UCSD-AML1 (cell line): ENCODE measurements at regions not wholly inside any gene's neighbourhood (a gene's known extent, or its start where the extent isn't known, plus 50 kb on each side); places are given as distances from the start of the nearest gene placed in this dataset.
"Not testable (repeated sequence)": the region's sequence is repeated elsewhere in the genome, so short reads cannot be mapped to it uniquely, and the experiment has no call there.

Experiments used
- DNase-seq: peaks from one replicate; lab custom pipeline; 2025; ENCODE audit not compliant: unreplicated experiment; lab: John Stamatoyannopoulos, UW

DNA sequence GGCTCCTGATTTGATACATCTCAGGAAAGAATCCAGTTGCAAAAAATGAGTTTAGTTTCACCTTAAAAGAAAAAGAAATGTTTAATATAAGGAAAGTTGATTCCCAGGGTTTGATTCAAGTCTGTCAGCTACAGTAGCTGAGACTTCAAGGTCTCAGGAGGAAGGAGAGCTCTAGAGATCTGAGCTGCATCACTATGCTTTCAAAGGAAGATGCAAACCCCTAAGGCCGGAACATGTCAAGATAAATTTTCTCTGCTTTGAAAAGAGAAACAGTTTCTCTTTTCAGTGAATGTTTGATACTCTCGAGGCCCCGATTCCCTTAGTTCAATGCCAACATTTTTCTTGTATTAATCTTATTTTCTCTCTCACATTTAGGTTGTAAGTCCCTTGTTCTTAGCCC is 128.6 kb downstream of the RGPD3 start:
- no peak for DNase-seq

DNA sequence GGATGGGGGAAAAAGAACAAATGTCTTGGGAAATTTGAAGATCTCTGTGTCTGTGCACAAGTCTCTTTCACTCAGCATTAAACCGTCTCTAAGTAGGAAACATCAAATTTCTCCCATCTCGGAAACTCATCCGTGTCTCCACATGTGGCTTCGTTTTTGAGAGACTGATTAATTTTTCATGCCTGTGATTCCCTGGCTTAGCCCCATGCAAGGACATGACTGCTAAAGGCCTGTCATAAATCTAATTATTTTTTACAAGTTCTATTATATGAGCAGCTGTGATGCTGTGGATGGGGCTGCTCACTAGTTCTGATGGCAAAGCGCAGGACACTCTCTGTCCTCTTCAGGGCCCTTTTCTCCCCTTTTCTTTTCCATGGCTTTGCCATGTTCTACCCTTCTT is 129.1 kb downstream of the RGPD3 start:
- no peak for DNase-seq

DNA sequence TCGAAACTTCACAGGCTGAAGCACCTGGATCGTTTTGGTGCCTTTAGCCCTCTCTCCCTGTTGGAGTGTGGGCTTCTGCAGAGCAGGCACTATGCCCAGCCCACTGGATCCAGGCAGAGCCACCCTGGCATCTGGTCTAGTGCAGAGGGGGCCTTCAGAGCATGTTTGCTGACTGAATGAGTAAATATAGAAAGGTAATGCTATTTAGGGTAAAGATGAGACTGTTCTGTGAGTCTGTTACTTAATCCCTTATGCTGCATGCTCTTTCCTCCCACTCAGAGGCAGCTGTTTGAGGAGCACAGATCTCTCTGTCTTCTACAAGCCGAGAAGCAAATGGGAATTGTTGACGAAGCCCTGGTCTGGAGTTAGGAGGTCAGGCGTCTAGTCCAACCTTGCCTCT is 130.2 kb downstream of the RGPD3 start:
- DNase-seq = no peak

DNA sequence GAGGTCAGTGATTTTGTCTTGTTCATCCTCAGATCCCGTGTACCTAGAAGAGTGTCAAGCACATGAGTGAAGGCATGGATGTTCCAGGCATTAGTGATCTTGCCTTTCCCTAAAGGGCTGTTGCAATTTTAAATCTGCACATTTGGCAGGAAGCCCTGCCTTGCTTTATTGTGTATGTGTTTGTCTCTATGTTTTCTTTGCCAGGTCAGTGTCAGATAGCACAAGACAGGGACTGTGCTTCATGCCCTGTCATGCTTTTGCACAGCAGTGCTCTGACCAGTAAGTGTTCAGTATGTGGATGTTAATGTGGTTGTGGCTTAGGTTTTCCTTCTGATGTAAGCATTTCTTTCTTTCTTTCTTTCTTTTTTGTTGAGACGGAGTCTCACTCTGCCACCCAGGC is 131.5 kb downstream of the RGPD3 start:
- DNase-seq = no peak

DNA sequence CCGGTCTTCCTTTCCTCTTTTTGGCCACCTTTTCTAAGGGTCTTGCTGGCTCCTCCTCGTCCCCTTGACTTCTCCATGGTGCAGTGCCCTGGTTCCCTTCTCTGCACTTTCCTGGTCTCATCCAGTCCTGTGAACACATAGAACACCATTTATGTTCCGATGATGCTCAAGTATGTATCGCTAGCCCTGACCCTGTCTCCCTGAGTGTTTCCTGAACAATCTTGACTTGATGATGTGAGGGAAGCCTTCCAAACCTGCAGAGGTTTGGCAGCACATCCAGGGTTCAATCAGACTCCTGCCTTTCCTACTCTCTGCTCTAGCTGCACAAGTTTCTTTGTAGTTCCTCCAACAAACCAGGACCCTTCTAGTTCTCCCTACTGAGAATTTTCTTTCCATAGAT is 132.1 kb downstream of the RGPD3 start:
- DNase-seq = no peak

DNA sequence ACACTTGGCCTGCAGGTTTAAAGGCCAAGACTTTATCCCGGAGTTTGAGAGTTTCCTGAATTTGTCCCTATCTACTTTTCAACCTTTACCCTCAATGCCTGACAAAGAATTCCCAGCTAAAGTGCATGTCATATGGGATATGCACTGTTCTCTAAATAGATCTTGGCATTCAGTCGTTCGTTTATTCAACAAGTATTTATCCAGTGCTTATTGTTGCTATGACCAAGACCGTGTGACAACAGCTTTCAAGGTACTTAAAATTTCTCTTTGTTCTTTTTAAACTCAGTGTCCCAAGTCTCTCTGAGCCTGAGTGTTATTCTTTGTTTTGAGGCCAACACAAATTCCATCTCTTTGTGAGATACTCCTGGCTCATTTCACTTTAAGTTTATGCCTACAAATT is 133.4 kb downstream of the RGPD3 start:
- DNase-seq = no peak

DNA sequence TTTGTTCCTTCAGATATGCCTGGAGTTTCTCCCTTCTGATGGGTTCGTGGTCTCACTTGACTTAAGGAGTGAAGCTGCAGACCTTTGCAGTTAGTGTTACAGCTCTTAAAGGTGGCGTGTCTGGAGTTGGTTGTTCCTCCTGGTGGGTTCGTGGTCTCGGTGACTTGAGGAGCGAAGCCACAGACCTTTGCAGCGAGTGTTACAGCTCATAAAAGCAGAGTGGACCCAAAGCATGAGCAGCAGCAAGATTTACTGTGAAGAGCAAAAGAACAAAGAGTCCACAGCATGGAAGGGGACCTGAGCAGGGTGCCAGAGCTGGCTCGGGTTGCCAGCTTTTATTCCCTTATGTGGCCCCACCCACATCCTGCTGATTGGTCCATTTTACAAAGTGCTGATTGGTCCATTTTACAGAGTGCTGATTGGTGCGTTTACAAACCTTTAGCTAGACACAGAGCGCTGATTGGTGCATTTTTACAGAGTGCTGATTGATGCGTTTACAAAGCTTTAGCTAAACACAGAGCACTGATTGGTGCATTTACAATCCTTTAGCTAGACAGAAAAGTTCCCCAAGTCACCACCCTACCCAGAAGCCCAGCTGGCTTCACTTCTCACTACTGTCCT is 134.8 kb downstream of the RGPD3 start:
- DNase-seq = not testable (repeated sequence)

DNA sequence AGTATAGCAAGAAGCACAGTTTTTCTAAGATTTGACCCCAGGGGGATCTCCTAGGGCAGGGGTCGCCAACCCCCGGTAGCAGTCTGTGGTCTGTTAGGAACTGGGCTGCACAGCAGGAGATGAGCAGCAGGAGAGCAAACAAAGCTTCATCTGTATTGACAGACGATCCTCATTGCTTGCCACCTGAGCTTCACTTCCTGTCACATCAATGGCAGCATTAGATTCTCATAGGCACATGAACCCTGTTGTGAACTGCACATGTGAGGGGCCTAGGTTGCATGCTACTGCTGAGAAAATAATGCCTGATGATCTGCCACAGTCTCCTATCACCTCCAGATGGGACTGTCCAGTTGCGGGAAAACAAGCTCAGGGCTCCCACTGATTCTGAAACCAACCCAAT is 136.2 kb downstream of the RGPD3 start:
- DNase-seq = no peak

DNA sequence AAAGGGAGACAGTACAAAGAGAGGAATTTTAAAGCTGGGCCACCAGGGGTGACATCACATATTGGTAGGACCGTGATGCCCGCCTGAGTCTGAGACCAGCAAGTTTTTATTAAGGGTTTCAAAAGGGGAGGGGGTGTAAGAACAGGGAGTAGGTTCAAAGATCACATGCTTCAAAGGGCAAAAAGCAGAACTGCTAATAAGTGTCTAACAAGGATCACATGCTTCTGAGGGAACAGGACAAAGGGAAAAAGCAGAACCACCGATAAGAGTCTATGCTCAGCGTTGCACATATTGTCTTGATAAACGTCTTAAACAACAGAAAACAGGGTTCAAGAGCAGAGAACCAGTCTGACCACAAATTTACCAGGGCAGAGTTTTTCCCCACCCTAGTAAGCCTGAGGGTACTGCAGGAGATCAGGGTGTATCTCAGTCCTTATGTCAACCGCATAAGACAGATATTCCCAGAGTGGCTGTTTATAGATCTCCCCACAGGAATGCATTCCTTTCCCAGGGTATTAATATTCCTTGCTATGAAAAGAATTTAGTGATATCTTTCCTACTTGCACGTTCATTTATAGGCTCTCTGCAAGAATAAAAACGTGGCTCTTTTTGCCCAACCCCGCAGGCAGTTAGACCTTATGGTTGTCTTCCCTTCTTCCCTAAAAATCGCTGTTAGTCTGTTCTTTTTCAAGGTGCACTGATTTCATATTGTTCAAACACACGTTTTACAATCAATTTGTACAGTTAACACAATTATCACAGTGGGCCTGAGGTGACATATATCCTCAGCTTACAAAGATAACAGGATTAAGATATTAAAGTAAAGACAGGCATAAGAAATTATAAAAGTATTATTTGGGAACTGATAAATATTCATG is 136.5 kb upstream of the UXS1 start:
- DNase-seq = not testable (repeated sequence)

DNA sequence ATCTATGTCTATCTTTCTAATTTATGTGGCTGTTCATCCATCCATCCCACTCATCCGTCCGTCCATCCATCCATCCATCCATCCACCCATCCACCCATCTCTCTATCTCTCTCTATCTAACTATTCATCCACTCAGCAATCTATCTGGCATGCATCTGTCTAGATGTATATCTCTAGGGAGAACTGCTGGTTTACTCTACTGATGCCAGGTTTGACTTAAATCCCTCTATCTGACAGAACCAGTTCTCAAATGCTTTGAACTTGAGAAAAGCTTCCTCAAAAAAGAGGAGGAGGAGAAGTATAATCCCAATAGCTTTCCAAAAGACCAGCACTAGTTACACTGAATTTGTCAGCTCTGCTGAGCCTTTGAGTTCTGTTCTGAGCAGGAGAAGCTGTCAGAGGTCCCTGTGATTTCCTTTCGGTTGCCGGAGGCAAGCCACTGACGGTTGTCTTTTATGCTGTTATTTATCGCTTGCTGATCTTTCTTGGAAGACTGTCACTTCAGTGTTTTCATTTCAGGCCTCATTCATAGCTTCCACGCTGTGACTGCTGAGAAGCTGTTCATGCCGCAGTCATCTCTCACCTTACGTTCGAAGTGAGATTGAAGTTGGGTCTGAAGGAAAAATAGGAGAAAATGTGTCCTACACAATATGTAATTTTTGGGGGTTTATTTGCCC is 129.4 kb upstream of the UXS1 start:
- no peak for DNase-seq

DNA sequence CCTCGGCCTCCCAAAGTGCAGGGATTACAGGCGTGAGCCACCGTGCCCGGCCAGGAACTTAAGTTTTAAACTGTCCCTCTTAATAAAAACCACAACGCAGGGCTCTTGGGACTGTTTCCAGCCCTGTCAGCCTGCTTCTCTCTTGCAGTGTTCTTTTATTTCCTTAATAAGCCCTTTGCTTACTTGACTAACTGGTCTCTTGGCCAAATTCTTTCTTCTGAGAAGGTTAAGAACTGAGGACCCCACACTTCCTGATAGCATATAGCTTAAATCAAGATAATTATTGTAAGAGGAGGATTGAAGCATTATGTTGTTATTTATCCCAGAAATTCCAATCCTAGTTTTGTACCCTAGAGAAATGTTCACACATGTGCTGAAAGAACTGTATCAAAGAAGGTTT is 128.2 kb upstream of the UXS1 start:
- no peak for DNase-seq

DNA sequence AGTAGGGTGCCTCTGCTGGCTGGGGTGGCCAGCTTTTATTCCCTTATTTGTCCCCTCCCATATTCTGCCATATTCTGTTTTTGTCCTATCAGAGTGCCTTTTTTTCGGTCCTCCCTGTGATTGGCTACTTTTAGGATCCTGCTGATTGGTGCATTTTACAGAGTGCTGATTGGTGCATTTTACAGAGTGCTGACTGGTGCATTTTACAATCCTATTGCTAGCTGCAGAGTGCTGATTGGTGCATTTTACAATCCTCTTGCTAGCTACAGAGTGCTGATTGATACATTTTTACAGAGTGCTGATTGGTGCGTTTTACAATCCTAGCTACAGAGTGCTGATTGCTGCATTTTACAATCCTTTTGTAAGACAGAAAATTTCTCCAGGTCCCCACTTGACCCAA is 126.3 kb upstream of the UXS1 start:
- not testable (repeated sequence) for DNase-seq

DNA sequence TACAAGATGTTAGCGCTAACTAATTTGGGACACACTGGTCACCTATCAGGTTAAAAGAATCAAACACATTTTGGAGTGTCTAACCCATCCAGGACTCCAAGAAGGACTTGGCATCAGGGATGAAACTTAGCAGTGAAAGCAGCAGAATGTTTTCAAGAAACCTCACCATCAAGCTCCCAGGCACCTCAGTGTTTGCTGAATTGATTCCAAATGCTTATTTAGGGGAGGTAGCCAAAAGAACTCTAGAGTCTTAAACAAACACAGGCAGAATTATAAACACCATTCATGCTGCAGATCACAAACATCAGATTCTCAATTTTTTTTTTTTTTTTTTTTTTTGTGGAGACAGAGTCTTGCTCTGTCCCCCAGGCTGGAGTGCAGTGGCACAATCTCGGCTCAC is 122.8 kb upstream of the UXS1 start:
- DNase-seq = no peak

DNA sequence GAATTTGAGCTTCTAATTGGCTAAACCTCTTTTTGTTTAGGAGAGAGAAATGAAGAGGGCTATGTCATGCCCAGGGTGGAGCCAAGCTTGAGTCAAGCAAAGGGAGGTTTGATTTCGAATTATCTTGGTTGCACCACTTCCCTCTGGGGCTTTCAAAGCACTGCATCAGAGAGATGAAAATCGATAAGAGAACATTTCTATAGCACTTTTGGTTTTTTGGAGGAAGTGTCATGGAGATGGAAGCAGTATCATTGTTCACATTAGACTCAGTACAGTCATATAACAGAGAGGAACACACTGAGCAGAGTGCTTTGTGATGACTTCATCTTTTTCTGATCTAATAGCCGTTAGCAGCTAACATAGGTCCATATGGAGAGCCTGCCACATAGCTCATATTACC is 120.3 kb upstream of the UXS1 start:
- no peak for DNase-seq

DNA sequence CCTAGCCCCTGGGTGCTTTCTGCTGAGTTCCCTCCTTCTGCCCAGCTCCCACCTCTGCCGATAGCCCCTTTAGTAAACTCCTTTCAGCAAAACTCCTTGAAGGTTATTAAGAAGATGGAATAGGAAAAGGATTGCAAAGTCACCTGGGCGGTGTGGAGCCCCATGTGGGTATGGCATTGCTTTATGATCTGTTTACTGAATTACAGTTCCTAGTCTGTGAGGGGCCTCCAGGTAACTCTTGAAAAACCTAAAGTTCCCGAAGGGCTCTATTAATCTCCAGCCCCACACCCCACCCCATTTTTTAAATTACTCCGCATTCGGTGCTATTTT is 116.9 kb upstream of the UXS1 start:
- DNase-seq = no peak

DNA sequence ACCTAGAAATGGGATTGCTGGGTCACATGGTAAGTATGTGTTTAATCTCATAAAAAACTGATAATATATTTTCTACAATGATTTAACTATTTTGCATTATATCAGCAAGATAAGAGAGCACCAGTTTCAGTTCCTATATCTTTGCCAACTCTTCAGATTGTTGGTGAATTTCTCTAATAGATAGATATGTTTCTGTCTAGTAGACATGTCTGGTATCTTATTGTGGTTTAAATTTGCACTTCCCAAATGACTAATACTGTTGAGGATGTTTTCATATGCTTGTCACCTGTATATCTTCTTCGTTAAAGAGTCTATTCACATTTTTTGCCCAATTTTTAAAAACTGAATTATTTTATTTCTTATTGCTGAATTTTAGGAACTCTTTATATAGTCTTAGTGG is 113.8 kb upstream of the UXS1 start:
- no peak for DNase-seq

DNA sequence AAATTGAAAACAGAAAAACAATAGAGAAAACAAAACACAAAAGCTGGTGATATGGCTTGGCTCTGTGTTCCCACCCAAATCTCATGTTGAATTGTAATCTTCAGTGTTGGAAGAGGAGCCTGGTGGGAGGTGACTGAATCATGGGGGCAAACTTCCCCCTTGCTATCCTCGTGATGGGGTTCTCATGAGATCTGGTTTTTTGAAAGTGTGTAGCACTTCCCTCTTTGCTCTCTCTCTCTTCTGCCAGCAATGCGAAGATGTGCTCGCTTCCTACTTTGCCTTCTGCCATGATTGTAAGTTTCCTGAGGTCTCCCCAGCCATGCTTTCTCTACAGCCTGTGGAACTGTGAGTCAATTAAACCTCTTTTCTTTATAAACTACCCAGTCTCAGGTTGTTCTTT is 112.3 kb upstream of the UXS1 start:
- DNase-seq = no peak

DNA sequence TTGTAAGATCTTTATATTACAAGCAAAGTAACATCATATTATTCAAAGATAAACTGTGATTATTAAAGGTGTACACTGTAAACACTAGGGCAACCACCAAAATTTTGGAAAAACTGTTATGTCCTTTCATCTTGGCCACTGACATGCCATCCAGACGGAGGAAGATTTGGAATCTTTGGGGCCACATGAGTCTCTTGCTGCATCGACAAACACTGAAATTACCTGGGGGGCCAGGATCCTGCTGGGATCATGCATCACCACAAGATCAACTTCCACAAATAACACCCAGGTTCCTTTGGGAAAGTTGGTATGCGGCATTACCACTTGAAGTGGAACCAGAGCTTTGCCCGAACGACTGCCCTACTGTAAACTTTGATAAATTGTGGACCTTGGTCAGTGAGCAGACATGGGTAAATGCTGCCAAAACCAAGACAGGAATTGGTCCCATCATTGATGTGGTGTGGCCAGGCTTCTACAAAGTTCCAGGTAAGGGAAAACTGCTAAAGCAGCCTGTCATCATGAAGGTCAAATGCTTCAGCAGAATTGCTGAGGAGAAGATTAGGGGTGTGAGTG is 110.6 kb upstream of the UXS1 start:
- DNase-seq = no peak

DNA sequence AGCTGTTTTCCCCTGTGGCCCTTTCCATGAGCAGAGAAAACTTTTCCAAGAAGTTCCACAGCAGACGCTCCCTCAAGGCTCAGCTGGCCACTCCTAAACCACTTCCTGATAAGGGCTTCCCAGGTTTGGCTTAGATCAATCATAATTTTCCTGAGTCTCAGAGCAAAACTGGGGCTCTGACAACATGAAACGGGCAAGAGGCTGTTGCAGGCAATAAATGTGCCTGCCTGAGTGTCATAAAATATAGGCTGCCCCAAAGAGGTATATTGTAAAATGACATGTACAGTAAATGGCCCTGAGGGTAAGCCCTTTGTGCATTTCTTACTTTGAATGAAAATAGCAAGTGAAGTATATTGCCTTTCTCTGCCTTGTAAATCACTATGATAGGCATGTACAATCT is 105.6 kb upstream of the UXS1 start:
- DNase-seq = no peak

DNA sequence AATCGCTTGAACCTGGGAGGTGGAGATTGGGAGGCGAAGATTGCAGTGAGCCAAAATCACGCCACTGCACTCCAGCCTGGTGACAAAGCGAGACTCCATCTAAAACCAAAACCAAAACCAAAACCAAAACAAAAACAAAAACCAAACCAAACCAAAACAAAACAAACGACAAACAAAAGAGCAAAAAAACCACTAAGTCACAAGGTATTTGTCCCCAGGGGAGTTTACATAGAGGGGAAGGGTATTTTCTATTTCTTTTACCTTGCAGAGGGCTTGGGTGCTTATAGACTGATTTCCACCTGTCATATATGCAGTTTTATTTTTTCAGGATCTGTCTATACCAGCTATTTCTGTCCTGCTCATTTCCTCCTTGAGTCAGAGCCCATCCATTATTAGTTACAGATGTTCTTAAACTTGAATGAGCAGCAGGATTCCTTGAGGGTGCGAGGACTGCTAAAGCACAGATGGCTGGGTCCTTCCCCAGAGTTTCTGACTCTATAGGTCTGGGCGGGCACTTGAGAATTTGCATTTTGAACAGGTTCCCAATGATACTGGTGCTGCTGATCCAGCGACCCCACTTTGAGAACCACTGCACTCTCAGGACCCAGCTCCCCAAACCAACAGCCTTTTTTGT is 102.2 kb upstream of the UXS1 start:
- no peak for DNase-seq

DNA sequence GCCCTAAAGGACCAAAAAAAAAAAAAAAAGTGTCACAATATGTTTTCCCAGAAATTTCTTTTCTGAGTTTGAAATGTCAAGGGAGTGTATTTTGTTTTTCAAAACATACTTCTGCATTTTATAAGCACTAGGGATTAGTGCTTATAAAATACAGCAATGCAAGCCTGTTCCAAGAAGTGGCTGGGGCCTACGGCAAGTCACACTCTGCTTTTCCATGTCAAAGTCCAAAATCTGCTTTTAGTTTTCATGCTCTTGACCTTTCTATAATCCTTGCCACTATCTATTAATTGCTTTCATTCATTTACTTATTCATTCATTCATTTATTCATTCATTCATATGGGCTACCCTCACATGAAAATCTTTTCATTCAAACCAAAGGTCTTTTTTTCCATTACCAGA is 100.1 kb upstream of the UXS1 start:
- DNase-seq = no peak
